Psoas muscle (tissue), 7 donors: ENCODE measurements at regions not wholly inside any gene's neighbourhood (a gene's known extent, or its start where the extent isn't known, plus 50 kb on each side); places are given as distances from the start of the nearest gene placed in this dataset.

Source experiments
- ATAC-seq, 4 donors: fragments of 200-7000 bp; cut with Tn5 transposase; one replicate each; pipeline ENCODE4 v1.9.1; 2020; ENCODE audit warnings: moderate library complexity in 3 of 4, mild to moderate bottlenecking in 2 of 4
- DNase-seq, 2 donors: peaks; one replicate each; pipeline ENCODE4 v3.0.0-alpha.2; 2020
- H3K27ac ChIP-seq: fragments of 200-600 bp; one replicate; pipeline ENCODE4 v1.8.0; 2022
- H3K27me3 ChIP-seq, 3 donors: fragments of 200-600 bp in 1 of 3; one replicate each; pipeline versions ENCODE4 v1.6.1 to v1.8.0; 2013 to 2022; ENCODE audit warnings: low read length in 2 of 3, mild to moderate bottlenecking in 2 of 3, moderate library complexity in 1 of 3; ENCODE audit not compliant: insufficient read depth in 3 of 3
- H3K36me3 ChIP-seq, 2 donors: fragments of 200-600 bp in 1 of 2; one replicate each; pipeline versions ENCODE4 v1.6.1 to v1.8.0; 2013 to 2022; ENCODE audit warnings: low read depth in 1 of 2, mild to moderate bottlenecking in 1 of 2, moderate library complexity in 1 of 2; ENCODE audit not compliant: insufficient read depth in 1 of 2
- H3K4me1 ChIP-seq: fragments of 200-600 bp; one replicate; pipeline ENCODE4 v1.8.0; 2022
- H3K4me3 ChIP-seq: fragments of 200-600 bp; one replicate; pipeline ENCODE4 v1.8.0; 2022; ENCODE audit warnings: mild to moderate bottlenecking
- H3K9me3 ChIP-seq: fragments of 200-600 bp; one replicate; pipeline ENCODE4 v1.8.0; 2022
- CTCF ChIP-seq: fragments of 200-600 bp; IDR thresholded peaks from one replicate; pipeline ENCODE4 v1.8.0; 2022; ENCODE audit warnings: antibody characterized with exemption
- WGBS, 3 donors: extraction: QIAGEN DNeasy Blood & Tissue Kit; methylation state at CpG; one replicate each; pipeline versions ENCODE4 v1.1.6 to v1.1.7; 2013; 5-methylcytosine and 5-hydroxymethylcytosine counted together
- intact Hi-C, 2 donors: fragments of 100-400 bp; cut with DNase I; formaldehyde crosslinking; loops; one replicate each; pipeline versions ENCODE4 v1.11.0 to v1.14.2; 2022
- donor health status: healthy with polysubstance abuse.
- donor health status: DM: no; HTN: no; CAD: no; lungs with moderate emphysema.
- donor health status: Bipolar disorder and iron deficiency.
- donor health status: healthy.
- donor health status: DM: yes; HTN: yes; CAD: no.
- donor health status: DM: no; HTN: no; CAD: no.
- donor health status: DM: yes; HTN: yes; CAD: no.

- no peaks in the 10 kb centered on the region for H3K9me3 ChIP-seq
- ATAC-seq (no peak), DNase-seq (no peak)
- H3K36me3 ChIP-seq, result no peaks in the 10 kb centered on the region
- H3K27ac ChIP-seq, result no peak overlapping the region
- no peak overlapping the region for H3K4me3 ChIP-seq
- H3K4me1 ChIP-seq, result no peaks in the 10 kb centered on the region
- TF ChIP-seq CTCF, result no peak
- WGBS, 3 donors, result 87 to 92% (median 91%) methylated on average over 10 of the region's 10 CpGs
- H3K27me3 ChIP-seq, result no peaks in the 10 kb centered on the region
- intact Hi-C loops, result no loop called here
These were observed 244.7 kb downstream of the SIPA1L2 start for GRCh38 chr1:232385221-232385620.

GRCh38 chr1:232384171-232384883 lies 245.6 kb downstream of the SIPA1L2 start:
- 84 to 88% (median 85%) methylated on average over 4 of the region's 4 CpGs for WGBS, 3 donors

GRCh38 chr1:232383455-232384123 lies 246.3 kb downstream of the SIPA1L2 start:
- DNase-seq, result no peak
- intact Hi-C loops, result no loop called here
- TF ChIP-seq CTCF, result no peak
- Histone ChIP-seq H3K4me1 (peaks cover 8% of the 10 kb centered on the region), H3K27ac (no peak overlapping the region), H3K9me3 (no peaks in the 10 kb centered on the region), H3K4me3 (no peak overlapping the region), H3K27me3 (no peaks in the 10 kb centered on the region), H3K36me3 (no peaks in the 10 kb centered on the region)
- ATAC-seq, result peak in 1 of 4 donors; percentile 16
- WGBS, 3 donors, result 89 to 92% (median 90%) methylated on average over 13 of the region's 13 CpGs

More at GRCh38 chr1:232384171-232384883, 245.6 kb downstream of the SIPA1L2 start:
- DNase-seq, result no peak
- Histone ChIP-seq H3K27me3 (no peaks in the 10 kb centered on the region), H3K27ac (no peak overlapping the region), H3K36me3 (no peaks in the 10 kb centered on the region), H3K9me3 (no peaks in the 10 kb centered on the region), H3K4me1 (peaks cover under 1% of the 10 kb centered on the region), H3K4me3 (no peak overlapping the region)
- no peak for ATAC-seq
- TF ChIP-seq CTCF, result no peak
- intact Hi-C loops, result no loop called here

GRCh38 chr1:232382671-232383070 lies 247.3 kb downstream of the SIPA1L2 start:
- intact Hi-C loops, result no loop called here
- Histone ChIP-seq H3K36me3 (no peaks in the 10 kb centered on the region), H3K4me1 (peaks cover 16% of the 10 kb centered on the region), H3K4me3 (no peak overlapping the region), H3K27me3 (no peaks in the 10 kb centered on the region), H3K27ac (no peak overlapping the region), H3K9me3 (no peaks in the 10 kb centered on the region)
- DNase-seq (no peak), ATAC-seq (no peak)
- no peak for TF ChIP-seq CTCF
- 76 to 83% (median 79%) methylated on average over 4 of the region's 4 CpGs for WGBS, 3 donors
